ENCODE measurements at regions not wholly inside any gene's neighbourhood (a gene's known extent, or its start where the extent isn't known, plus 50 kb on each side); places are given as distances from the start of the nearest gene placed in this dataset.

- H3K27me3 ChIP-seq (ENCODE audit: control insufficient read depth in 2 of 2, insufficient read depth in 2 of 2, low read length in 2 of 2), result no peaks in the 10 kb centered on the region
- no peaks in the 10 kb centered on the region for H3K36me3 Mint-ChIP-seq
- H3K9me3 ChIP-seq (ENCODE audit: control insufficient read depth in 2 of 3, low read length in 3 of 3), result no peaks in the 10 kb centered on the region
- H3K4me3 Mint-ChIP-seq, result no peak overlapping the region
- POLR2A ChIA-PET, result no interaction called here
- no peak overlapping the region for H3K27ac ChIP-seq (ENCODE audit: low read depth, low read length)
- no peak overlapping the region for H3K27ac Mint-ChIP-seq
- no peaks in the 10 kb centered on the region for H3K36me3 ChIP-seq (ENCODE audit: control insufficient read depth in 2 of 3, insufficient read depth in 3 of 3, low read length in 3 of 3)
- H3K4me3 ChIP-seq (ENCODE audit: low read length), result no peak overlapping the region
- peaks cover 0 to 2% (median 0%) of the 10 kb centered on the region in 7 donors for H3K4me1 Mint-ChIP-seq
- intact Hi-C loops (cut with micrococcal nuclease), result no loop called here
- H3K9me3 Mint-ChIP-seq, result peaks cover 0 to 6% (median 0%) of the 10 kb centered on the region in 11 donors
- DNase-seq, result no peak
- CTCF ChIA-PET, result no interaction called here
- no peaks in the 10 kb centered on the region for H3K27me3 Mint-ChIP-seq
- no peak for ATAC-seq
- no peaks in the 10 kb centered on the region for H3K4me1 ChIP-seq (ENCODE audit: control insufficient read depth in 2 of 2, insufficient read depth in 2 of 2, low read length in 2 of 2)
Measured at GRCh38 chr21:21929789-21930188, 931.6 kb downstream of the NCAM2 start.

DNA sequence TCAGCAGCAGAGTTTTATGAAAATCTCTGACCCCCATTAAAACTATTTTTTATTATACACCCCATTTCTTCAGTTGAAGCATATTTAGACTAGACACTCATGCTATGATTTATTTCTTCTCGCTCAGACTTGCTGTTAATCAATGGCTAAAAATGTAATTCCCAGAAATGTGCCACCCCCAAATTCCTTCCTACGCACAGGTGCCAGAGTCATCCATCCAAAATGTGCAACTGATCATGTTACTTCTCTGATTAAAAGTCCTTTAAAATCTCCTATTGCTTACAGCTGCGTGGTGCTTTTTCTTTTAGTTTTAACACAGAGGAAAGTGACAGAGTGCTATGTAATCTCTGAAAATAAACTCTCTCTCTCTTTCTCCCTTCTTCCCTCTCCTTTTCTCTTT, 954.4 kb downstream of the NCAM2 start:
- H3K27me3 ChIP-seq (ENCODE audit: control insufficient read depth in 2 of 2, insufficient read depth in 2 of 2, low read length in 2 of 2), result no peaks in the 10 kb centered on the region
- no peaks in the 10 kb centered on the region for H3K4me1 Mint-ChIP-seq
- H3K9me3 Mint-ChIP-seq, result peaks cover 0 to 18% (median 4%) of the 10 kb centered on the region in 11 donors
- no peaks in the 10 kb centered on the region for H3K9me3 ChIP-seq (ENCODE audit: control insufficient read depth in 2 of 3, low read length in 3 of 3)
- no peaks in the 10 kb centered on the region for H3K36me3 Mint-ChIP-seq
- no peak overlapping the region for H3K4me3 Mint-ChIP-seq
- no peaks in the 10 kb centered on the region for H3K36me3 ChIP-seq (ENCODE audit: control insufficient read depth in 2 of 3, insufficient read depth in 3 of 3, low read length in 3 of 3)
- no peak for DNase-seq
- H3K4me3 ChIP-seq (ENCODE audit: low read length), result no peak overlapping the region
- no peak overlapping the region for H3K27ac Mint-ChIP-seq
- CTCF ChIA-PET, result no interaction called here
- no peak overlapping the region for H3K27ac ChIP-seq (ENCODE audit: low read depth, low read length)
- no peak for ATAC-seq
- no peaks in the 10 kb centered on the region for H3K27me3 Mint-ChIP-seq
- no peaks in the 10 kb centered on the region for H3K4me1 ChIP-seq (ENCODE audit: control insufficient read depth in 2 of 2, insufficient read depth in 2 of 2, low read length in 2 of 2)
- intact Hi-C loops (cut with micrococcal nuclease), result no loop called here
- POLR2A ChIA-PET, result no interaction called here

- ATAC-seq, result no peak
- Histone ChIP-seq H3K36me3 (ENCODE audit: control insufficient read depth in 2 of 3, insufficient read depth in 3 of 3, low read length in 3 of 3) (no peaks in the 10 kb centered on the region), H3K4me3 (ENCODE audit: low read length) (no peak overlapping the region), H3K9me3 (ENCODE audit: control insufficient read depth in 2 of 3, low read length in 3 of 3) (no peaks in the 10 kb centered on the region), H3K27me3 (ENCODE audit: control insufficient read depth in 2 of 2, insufficient read depth in 2 of 2, low read length in 2 of 2) (no peaks in the 10 kb centered on the region), H3K4me1 (ENCODE audit: control insufficient read depth in 2 of 2, insufficient read depth in 2 of 2, low read length in 2 of 2) (no peaks in the 10 kb centered on the region), H3K27ac (ENCODE audit: low read depth, low read length) (no peak overlapping the region)
- Mint-ChIP-seq H3K4me1 (no peaks in the 10 kb centered on the region), H3K9me3 (peaks cover 0 to 15% (median 3%) of the 10 kb centered on the region in 11 donors), H3K4me3 (no peak overlapping the region), H3K27me3 (no peaks in the 10 kb centered on the region), H3K27ac (no peak overlapping the region), H3K36me3 (no peaks in the 10 kb centered on the region)
- no peak for DNase-seq
- ChIA-PET POLR2A (no interaction called here), CTCF (no interaction called here)
- intact Hi-C loops (cut with micrococcal nuclease), result no loop called here
Measured at GRCh38 chr21:21955204-21955603, 957.0 kb downstream of the NCAM2 start.

DNA sequence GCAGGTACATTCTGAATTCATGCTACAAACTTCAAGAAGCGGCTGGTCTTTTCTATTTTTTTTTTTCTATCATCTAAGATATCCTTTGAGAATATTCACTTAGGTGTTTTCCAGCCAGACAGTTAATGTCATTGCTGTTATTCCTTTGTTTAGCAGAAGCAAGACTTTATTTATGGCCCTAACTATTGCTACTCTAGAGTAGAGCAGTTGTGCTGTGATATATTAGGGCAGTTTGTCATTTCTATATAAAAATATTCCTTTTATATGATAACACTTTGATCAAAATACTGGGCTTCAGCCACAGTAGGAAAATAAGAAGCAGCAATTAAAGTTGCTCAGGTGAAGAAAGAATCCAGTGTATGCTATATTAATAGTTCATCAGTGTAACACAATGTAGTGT, 959.3 kb downstream of the NCAM2 start:
- POLR2A ChIA-PET, result no interaction called here
- ATAC-seq (no peak), DNase-seq (no peak)
- no peaks in the 10 kb centered on the region for H3K27me3 Mint-ChIP-seq
- Histone ChIP-seq H3K4me3 (ENCODE audit: low read length) (no peak overlapping the region), H3K4me1 (ENCODE audit: control insufficient read depth in 2 of 2, insufficient read depth in 2 of 2, low read length in 2 of 2) (no peaks in the 10 kb centered on the region), H3K27ac (ENCODE audit: low read depth, low read length) (no peak overlapping the region), H3K36me3 (ENCODE audit: control insufficient read depth in 2 of 3, insufficient read depth in 3 of 3, low read length in 3 of 3) (no peaks in the 10 kb centered on the region), H3K9me3 (ENCODE audit: control insufficient read depth in 2 of 3, low read length in 3 of 3) (no peaks in the 10 kb centered on the region), H3K27me3 (ENCODE audit: control insufficient read depth in 2 of 2, insufficient read depth in 2 of 2, low read length in 2 of 2) (no peaks in the 10 kb centered on the region)
- H3K36me3 Mint-ChIP-seq, result no peaks in the 10 kb centered on the region
- no peaks in the 10 kb centered on the region for H3K4me1 Mint-ChIP-seq
- no peak overlapping the region for H3K27ac Mint-ChIP-seq
- no peak overlapping the region for H3K4me3 Mint-ChIP-seq
- intact Hi-C loops (cut with micrococcal nuclease), result no loop called here
- CTCF ChIA-PET, result no interaction called here
- peaks cover 0 to 6% (median 0%) of the 10 kb centered on the region in 11 donors for H3K9me3 Mint-ChIP-seq

DNA sequence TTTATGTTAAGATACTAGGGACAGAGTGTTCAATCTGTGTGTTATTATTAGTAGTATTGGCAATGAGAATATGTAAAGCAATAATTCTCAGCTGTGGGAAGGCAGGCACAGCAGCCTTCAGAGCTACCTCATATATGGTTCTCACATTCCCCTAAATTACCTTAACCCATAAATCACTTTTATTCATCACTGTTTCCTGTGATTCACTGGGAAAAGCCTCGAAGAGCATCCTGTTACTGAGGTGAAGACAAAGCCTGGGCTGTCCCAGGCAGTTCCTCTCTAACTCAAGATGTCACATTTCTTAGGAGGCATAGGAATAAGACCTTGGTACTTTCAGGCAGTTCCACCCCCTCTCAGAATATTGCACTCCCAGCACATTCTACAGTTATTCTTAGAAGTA, 965.7 kb downstream of the NCAM2 start:
- no peak for ATAC-seq
- Mint-ChIP-seq H3K4me3 (no peak overlapping the region), H3K36me3 (no peaks in the 10 kb centered on the region), H3K4me1 (no peaks in the 10 kb centered on the region), H3K9me3 (peaks cover 1 to 20% (median 5%) of the 10 kb centered on the region in 11 donors), H3K27me3 (no peaks in the 10 kb centered on the region), H3K27ac (no peak overlapping the region)
- no peak for DNase-seq
- no peak overlapping the region for H3K4me3 ChIP-seq (ENCODE audit: low read length)
- H3K36me3 ChIP-seq (ENCODE audit: control insufficient read depth in 2 of 3, insufficient read depth in 3 of 3, low read length in 3 of 3), result no peaks in the 10 kb centered on the region
- CTCF ChIA-PET, result no interaction called here
- H3K27me3 ChIP-seq (ENCODE audit: control insufficient read depth in 2 of 2, insufficient read depth in 2 of 2, low read length in 2 of 2), result no peaks in the 10 kb centered on the region
- H3K4me1 ChIP-seq (ENCODE audit: control insufficient read depth in 2 of 2, insufficient read depth in 2 of 2, low read length in 2 of 2), result no peaks in the 10 kb centered on the region
- intact Hi-C loops (cut with micrococcal nuclease), result no loop called here
- no peak overlapping the region for H3K27ac ChIP-seq (ENCODE audit: low read depth, low read length)
- peaks cover 0 to 5% (median 0%) of the 10 kb centered on the region in 3 experiments for H3K9me3 ChIP-seq (ENCODE audit: control insufficient read depth in 2 of 3, low read length in 3 of 3)
- POLR2A ChIA-PET, result no interaction called here

GRCh38 chr21:21968810-21969209, 970.6 kb downstream of the NCAM2 start:
- no peaks in the 10 kb centered on the region for H3K27me3 Mint-ChIP-seq
- no peaks in the 10 kb centered on the region for H3K36me3 Mint-ChIP-seq
- Histone ChIP-seq H3K9me3 (ENCODE audit: control insufficient read depth in 2 of 3, low read length in 3 of 3) (peaks cover 0 to 4% (median 0%) of the 10 kb centered on the region in 3 experiments), H3K36me3 (ENCODE audit: control insufficient read depth in 2 of 3, insufficient read depth in 3 of 3, low read length in 3 of 3) (no peaks in the 10 kb centered on the region), H3K4me1 (ENCODE audit: control insufficient read depth in 2 of 2, insufficient read depth in 2 of 2, low read length in 2 of 2) (no peaks in the 10 kb centered on the region), H3K27ac (ENCODE audit: low read depth, low read length) (no peak overlapping the region), H3K4me3 (ENCODE audit: low read length) (no peak overlapping the region), H3K27me3 (ENCODE audit: control insufficient read depth in 2 of 2, insufficient read depth in 2 of 2, low read length in 2 of 2) (no peaks in the 10 kb centered on the region)
- H3K9me3 Mint-ChIP-seq, result peaks cover 2 to 20% (median 6%) of the 10 kb centered on the region in 11 donors
- POLR2A ChIA-PET, result no interaction called here
- ATAC-seq (no peak), DNase-seq (no peak)
- H3K27ac Mint-ChIP-seq, result no peak overlapping the region
- CTCF ChIA-PET, result no interaction called here
- H3K4me1 Mint-ChIP-seq, result no peaks in the 10 kb centered on the region
- H3K4me3 Mint-ChIP-seq, result no peak overlapping the region
- intact Hi-C loops (cut with micrococcal nuclease), result no loop called here

DNA sequence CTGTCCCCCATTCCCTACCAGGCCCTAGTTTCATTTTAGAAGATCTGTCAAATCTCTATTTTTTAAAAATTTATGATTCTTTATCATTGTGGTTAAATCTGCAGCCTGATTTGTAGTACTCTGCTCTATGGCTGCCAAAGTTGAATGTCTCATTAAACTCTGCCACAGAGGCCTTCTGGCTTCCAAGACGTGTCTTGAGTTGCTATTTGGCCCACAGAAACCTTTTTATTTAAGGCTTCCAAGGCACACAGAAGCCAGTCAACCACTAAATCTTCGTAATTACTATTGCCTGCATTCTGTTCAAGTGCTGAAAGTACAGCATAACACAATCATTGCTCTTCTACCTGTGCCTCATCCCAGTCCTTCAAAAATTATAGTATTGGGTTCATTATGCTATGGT, 971.0 kb downstream of the NCAM2 start:
- Mint-ChIP-seq H3K36me3 (no peaks in the 10 kb centered on the region), H3K4me3 (no peak overlapping the region), H3K27me3 (no peaks in the 10 kb centered on the region), H3K27ac (no peak overlapping the region), H3K4me1 (no peaks in the 10 kb centered on the region), H3K9me3 (peaks cover 2 to 17% (median 6%) of the 10 kb centered on the region in 11 donors)
- Histone ChIP-seq H3K36me3 (ENCODE audit: control insufficient read depth in 2 of 3, insufficient read depth in 3 of 3, low read length in 3 of 3) (no peaks in the 10 kb centered on the region), H3K9me3 (ENCODE audit: control insufficient read depth in 2 of 3, low read length in 3 of 3) (peaks cover 0 to under 1% (median 0%) of the 10 kb centered on the region in 3 experiments), H3K4me3 (ENCODE audit: low read length) (no peak overlapping the region), H3K27me3 (ENCODE audit: control insufficient read depth in 2 of 2, insufficient read depth in 2 of 2, low read length in 2 of 2) (no peaks in the 10 kb centered on the region), H3K27ac (ENCODE audit: low read depth, low read length) (no peak overlapping the region), H3K4me1 (ENCODE audit: control insufficient read depth in 2 of 2, insufficient read depth in 2 of 2, low read length in 2 of 2) (no peaks in the 10 kb centered on the region)
- intact Hi-C loops (cut with micrococcal nuclease), result no loop called here
- ATAC-seq, result no peak
- CTCF ChIA-PET, result no interaction called here
- POLR2A ChIA-PET, result no interaction called here
- no peak for DNase-seq

Measured in naive thymus-derived CD4-positive, alpha-beta T cell (primary cell).